Natural killer cell treated with Interleukin-12 subunit alpha and Interleukin-12 subunit beta and Interleukin-15 and Interleukin-18, amount 100 ng/mL, for 72 hours (primary cell): ENCODE measurements at regions not wholly inside any gene's neighbourhood (a gene's known extent, or its start where the extent isn't known, plus 50 kb on each side); places are given as distances from the start of the nearest gene placed in this dataset.

Source experiments
- ATAC-seq, 2 donors: fragments of 150-1000 bp; cut with Tn5 transposase in 1 of 2; sonication (Bioruptor Pico), chemical (Tn5 transposase) in 1 of 2; 2 replicates each; pipeline ENCODE4 v1.10.0; 2021
- DNase-seq: peaks from one replicate; pipeline ENCODE4 v3.0.0; 2022; ENCODE audit warnings: low spot score
- H3K27ac Mint-ChIP-seq, 2 donors: 1 replicate in 1 of 2; 2 replicates in 1 of 2; pipeline ENCODE4 v1.8.0; 2022; ENCODE audit warnings: mixed read lengths in 2 of 2, mild to moderate bottlenecking in 1 of 2, moderate library complexity in 1 of 2
- H3K27me3 Mint-ChIP-seq, 2 donors: 1 replicate in 1 of 2; 2 replicates in 1 of 2; pipeline ENCODE4 v1.8.0; 2022; ENCODE audit warnings: mixed read lengths in 2 of 2
- H3K36me3 Mint-ChIP-seq: one replicate; pipeline ENCODE4 v1.8.0; 2022; ENCODE audit warnings: mixed read lengths
- H3K4me1 Mint-ChIP-seq, 2 donors: 1 replicate in 1 of 2; 2 replicates in 1 of 2; pipeline ENCODE4 v1.8.0; 2022; ENCODE audit warnings: low read depth in 2 of 2, mixed read lengths in 2 of 2, mild to moderate bottlenecking in 1 of 2
- H3K4me3 Mint-ChIP-seq: one replicate; pipeline ENCODE4 v1.8.0; 2022; ENCODE audit warnings: mixed read lengths
- H3K9me3 Mint-ChIP-seq: 2 replicates; pipeline ENCODE4 v1.8.0; 2022; ENCODE audit warnings: mixed read lengths

DNA sequence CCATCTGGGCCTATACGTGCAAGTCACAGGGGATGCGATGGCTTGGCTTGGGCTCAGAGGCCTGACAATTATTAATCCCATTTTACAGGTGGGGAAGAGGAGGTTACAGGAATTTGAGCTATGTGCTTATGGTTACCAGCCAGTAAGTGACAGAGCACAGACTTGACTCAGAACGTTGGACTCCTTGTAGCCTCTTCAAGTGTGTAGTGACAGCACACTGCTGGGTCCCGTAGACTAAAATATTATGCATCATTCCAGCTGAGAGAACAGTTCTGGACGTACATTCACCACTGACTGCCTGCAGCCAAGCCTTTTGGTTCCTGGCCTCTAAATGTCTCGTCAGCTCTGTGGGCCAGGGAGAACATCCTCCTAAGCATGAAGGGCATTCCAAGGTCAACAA is 314.5 kb downstream of the GPAT3 start:
- Mint-ChIP-seq H3K4me3 (no peak overlapping the region), H3K27me3 (peaks cover 0 to 2% of the 10 kb centered on the region in 2 donors), H3K27ac (no peak overlapping the region), H3K4me1 (no peaks in the 10 kb centered on the region), H3K9me3 (peaks cover 3% of the 10 kb centered on the region), H3K36me3 (no peaks in the 10 kb centered on the region)
- DNase-seq (no peak), ATAC-seq (no peak)

DNA sequence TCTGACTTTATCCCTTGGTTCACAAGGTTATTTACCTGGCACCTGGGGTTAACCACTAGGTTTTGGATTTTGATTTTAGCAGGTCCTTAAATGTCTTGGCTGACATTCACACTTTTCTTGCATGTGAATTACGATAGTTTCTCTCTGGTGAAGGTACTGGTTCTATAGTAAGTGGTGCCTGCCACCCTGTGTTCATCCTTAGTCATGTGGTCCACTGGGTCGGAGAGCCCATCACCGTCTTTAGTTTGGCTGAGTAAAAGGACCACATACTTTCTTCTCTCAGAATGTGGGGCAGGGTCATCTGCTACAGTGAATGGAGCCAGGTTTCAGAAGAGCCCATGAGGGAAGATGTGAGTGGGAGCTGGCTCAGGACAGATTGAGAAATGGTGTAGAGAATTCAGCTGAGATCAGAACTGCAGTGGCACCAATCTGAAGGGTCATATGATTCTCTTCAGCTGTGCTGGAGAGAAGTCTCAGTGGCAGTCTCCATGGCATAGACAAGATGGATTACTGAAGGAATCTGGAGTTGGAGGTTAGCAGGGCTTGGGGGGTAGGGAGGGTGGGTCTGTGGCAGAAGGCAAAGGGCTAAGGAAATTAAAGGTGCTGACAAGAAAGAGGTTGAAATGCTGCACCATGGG is 310.4 kb downstream of the GPAT3 start:
- H3K36me3 Mint-ChIP-seq: no peaks in the 10 kb centered on the region
- no peak for ATAC-seq
- H3K4me3 Mint-ChIP-seq: no peak overlapping the region
- peaks cover 3% of the 10 kb centered on the region for H3K9me3 Mint-ChIP-seq
- H3K4me1 Mint-ChIP-seq: no peaks in the 10 kb centered on the region
- no peak overlapping the region for H3K27ac Mint-ChIP-seq
- DNase-seq: no peak
- peaks cover 0 to 2% of the 10 kb centered on the region in 2 donors for H3K27me3 Mint-ChIP-seq

DNA sequence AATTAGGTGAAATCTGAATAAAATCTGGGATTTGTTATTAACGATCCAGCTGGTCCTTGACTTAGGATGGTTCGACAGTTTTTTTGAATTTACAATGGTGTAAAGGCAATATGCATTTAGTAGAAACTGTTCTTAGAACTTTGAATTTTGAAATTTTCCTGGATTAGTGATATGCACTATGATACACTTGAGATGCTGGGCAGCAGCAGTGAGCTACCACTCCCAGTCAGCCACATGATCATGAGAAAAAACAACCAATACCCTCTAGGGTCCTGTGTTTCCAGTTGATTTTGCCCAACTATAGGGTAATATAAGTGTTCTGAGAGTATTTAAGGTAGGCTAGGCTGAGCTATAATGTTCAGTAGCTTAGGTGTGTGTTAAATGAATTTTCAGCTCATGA is 303.7 kb downstream of the GPAT3 start:
- ATAC-seq: no peak
- H3K4me1 Mint-ChIP-seq: no peaks in the 10 kb centered on the region
- DNase-seq: no peak
- no peaks in the 10 kb centered on the region for H3K27me3 Mint-ChIP-seq
- no peak overlapping the region for H3K27ac Mint-ChIP-seq
- H3K9me3 Mint-ChIP-seq: no peaks in the 10 kb centered on the region
- no peaks in the 10 kb centered on the region for H3K36me3 Mint-ChIP-seq
- no peak overlapping the region for H3K4me3 Mint-ChIP-seq

DNA sequence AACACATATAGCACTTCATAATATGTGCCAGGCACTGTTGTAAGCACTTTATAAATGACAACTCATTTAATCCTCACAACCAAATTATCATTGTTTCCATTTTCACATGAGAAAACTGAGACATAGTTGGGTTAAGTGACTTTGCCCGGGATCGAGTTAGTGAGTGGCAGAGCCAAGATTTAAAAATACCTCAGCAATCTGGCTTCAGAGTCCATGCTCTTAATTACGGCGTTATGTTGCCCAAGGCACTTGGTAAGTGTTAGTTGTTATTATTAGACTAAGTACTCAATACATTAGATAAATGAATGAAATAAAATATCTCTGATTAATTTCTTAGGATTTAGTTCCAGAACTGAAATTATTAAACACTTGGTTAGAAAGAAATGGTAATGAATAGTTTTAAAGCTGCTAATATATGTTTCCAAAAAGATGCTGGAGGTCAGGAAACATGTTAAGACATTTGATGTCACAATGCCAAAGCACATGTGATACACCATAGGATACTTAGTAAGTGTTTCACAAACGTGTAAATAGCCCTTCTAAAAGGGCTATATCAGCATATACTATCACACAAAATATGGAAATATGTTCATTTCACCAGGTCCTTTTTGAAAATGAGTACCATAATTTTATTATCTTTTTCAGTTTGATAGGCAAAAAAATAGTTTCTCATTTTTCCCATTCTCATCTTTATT is 301.9 kb downstream of the GPAT3 start:
- Mint-ChIP-seq H3K27ac (no peak overlapping the region), H3K9me3 (no peaks in the 10 kb centered on the region), H3K4me1 (no peaks in the 10 kb centered on the region), H3K4me3 (no peak overlapping the region), H3K36me3 (no peaks in the 10 kb centered on the region), H3K27me3 (no peaks in the 10 kb centered on the region)
- ATAC-seq (no peak), DNase-seq (no peak)

DNA sequence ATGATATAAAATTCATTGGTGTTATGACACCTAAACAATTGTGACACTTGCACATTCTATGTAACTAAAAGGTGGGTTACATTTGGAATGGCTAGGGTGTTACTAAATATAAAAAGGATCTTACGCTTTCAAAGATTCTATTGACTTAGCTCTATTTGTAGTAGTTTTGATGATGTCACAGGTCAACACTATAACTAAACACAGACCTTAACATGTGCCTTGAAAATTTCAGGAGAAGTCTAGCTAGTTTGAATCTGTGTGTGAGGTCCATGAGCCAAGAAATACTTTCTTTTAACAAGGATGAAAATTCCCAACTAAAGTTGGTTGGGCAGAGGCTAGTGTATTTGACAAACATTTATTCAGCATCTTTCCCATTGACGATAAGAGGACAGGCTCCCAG is 298.0 kb downstream of the GPAT3 start:
- no peaks in the 10 kb centered on the region for H3K9me3 Mint-ChIP-seq
- no peak for DNase-seq
- no peak overlapping the region for H3K27ac Mint-ChIP-seq
- H3K27me3 Mint-ChIP-seq: no peaks in the 10 kb centered on the region
- H3K36me3 Mint-ChIP-seq: no peaks in the 10 kb centered on the region
- ATAC-seq: no peak
- H3K4me1 Mint-ChIP-seq: no peaks in the 10 kb centered on the region
- H3K4me3 Mint-ChIP-seq: no peak overlapping the region

DNA sequence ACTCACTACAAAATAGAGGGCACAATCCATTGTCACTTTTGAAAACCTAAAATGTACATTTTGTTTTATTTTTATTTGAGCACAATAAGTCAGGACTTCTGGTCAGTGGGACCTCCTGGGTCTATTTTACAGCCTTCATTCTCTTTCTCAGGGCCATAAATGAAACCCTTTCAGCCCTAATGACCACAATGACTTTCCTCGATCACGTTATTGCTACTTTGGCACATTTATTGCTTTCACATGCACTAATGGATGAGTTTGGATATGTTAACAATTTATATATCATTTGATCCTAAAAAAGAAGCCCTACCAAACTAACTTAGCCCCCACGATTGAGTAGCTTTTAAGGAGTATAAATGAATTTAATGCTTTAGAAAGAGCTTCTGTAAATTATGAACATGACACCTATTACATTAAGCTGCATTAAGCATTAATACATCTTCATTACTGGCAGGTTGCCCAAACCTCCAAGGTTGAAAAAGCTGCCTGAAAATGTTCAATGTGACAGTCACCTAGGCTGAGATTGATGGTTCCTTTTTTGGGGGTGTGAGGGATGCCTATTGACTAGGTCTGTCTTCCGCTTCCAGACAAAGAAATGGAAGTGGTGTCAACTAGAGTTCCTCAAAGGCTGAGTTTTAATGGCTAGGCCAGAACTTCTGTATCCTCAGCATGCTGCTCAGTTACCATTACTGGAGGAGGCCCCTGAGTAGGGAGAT is 296.4 kb downstream of the GPAT3 start:
- H3K27ac Mint-ChIP-seq: no peak overlapping the region
- no peaks in the 10 kb centered on the region for H3K9me3 Mint-ChIP-seq
- no peaks in the 10 kb centered on the region for H3K4me1 Mint-ChIP-seq
- DNase-seq (no peak), ATAC-seq (no peak)
- no peaks in the 10 kb centered on the region for H3K36me3 Mint-ChIP-seq
- H3K27me3 Mint-ChIP-seq: no peaks in the 10 kb centered on the region
- no peak overlapping the region for H3K4me3 Mint-ChIP-seq

DNA sequence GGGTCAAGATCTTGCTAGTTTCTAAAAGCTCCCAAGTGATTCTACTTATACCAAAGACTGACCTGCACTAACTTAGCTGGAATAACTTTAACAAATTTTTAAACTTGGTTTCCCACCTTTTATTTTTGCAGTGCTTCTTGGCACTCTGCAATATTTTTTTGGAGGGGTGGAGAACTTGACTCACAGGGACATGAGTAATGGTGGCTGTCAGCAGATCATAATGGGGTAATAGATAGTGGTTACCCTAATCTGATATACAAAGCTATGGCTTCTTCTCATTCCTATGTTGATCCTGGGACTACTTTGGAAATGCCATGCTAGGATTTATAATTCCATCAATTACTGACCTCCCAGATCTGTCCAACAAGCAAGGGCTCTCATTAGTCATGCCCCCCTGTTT is 295.7 kb downstream of the GPAT3 start:
- Mint-ChIP-seq H3K4me1 (no peaks in the 10 kb centered on the region), H3K36me3 (no peaks in the 10 kb centered on the region), H3K4me3 (no peak overlapping the region), H3K27ac (no peak overlapping the region), H3K27me3 (no peaks in the 10 kb centered on the region), H3K9me3 (no peaks in the 10 kb centered on the region)
- ATAC-seq: no peak
- no peak for DNase-seq

DNA sequence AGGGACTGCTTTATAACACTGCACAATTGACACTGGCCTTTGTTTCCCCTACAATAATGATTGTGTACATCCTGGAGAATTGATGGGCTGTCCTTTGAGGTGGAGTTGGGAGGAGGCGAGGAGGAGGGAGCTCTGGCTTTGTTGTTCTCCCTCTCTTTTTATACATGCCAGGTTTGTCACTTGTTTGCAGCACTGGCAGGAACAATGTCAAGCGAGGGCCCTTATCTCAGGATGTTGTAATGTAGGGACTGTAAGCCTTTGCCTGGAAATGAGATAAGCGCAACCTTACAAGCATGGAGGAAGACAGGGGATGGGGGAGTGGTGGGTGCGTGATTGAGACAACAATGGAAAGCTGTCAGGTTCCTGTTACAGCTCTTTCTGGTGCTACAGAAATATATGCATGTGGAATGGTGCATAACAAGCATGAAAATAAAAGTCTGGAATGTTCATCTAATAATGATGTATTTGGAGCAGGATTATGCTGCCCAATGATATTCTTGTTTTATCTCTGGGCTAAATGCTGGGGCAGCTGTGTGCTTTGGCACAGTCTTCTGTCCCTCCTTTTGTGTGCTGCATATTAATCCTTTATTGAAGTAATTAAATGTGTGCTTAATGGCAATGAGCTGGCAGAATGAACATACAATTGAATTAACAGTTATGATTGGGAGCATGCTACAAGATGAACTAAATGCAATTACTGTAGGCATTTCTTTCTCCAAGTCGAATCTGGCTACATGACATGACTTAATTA is 294.4 kb downstream of the GPAT3 start:
- ATAC-seq: no peak
- no peaks in the 10 kb centered on the region for H3K36me3 Mint-ChIP-seq
- no peaks in the 10 kb centered on the region for H3K9me3 Mint-ChIP-seq
- no peak for DNase-seq
- H3K4me3 Mint-ChIP-seq: no peak overlapping the region
- no peaks in the 10 kb centered on the region for H3K4me1 Mint-ChIP-seq
- no peak overlapping the region for H3K27ac Mint-ChIP-seq
- no peaks in the 10 kb centered on the region for H3K27me3 Mint-ChIP-seq

DNA sequence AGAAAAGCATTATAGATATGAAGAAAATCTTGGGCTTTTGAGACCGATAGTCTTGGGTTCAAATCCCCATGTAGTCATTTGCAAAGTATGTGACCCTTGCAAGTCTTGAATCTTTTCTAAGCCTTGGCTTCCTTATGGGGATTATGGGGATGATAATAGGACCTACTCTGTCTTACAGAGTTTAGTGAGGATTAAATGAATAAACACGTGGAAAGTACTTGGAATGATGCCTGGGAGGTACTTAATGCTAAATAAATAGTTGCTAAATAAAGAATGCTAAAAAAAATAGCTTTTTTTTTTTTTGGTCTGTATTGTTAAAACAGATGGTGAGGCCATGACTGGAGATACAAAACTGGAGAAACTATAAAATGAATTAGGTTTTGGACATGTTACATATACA is 292.7 kb downstream of the GPAT3 start:
- no peak for ATAC-seq
- no peak overlapping the region for H3K27ac Mint-ChIP-seq
- H3K4me3 Mint-ChIP-seq: no peak overlapping the region
- H3K4me1 Mint-ChIP-seq: no peaks in the 10 kb centered on the region
- no peaks in the 10 kb centered on the region for H3K36me3 Mint-ChIP-seq
- DNase-seq: no peak
- no peaks in the 10 kb centered on the region for H3K27me3 Mint-ChIP-seq
- peaks cover 6% of the 10 kb centered on the region for H3K9me3 Mint-ChIP-seq

DNA sequence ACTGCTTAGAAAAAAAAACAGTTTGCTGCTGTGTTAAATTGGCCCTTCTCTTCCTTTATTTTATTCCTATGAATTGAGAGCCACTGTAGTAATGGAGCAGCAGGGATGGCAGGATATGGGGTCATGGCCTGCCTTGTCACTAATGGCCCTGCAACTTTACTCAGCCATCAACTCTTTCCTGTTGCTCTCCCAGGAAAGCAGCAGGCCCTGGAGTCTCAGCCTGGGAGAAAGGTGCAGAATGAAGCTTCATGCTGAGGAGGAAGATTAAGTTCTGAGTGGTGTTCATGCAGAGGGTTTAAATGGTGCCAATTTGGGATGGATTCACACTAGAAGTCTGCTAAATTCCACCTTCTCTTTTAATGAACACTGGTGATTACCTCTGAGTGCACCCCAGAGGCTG is 285.6 kb downstream of the GPAT3 start:
- Mint-ChIP-seq H3K4me1 (no peaks in the 10 kb centered on the region), H3K27ac (no peak overlapping the region), H3K9me3 (peaks cover 7% of the 10 kb centered on the region), H3K27me3 (no peaks in the 10 kb centered on the region), H3K36me3 (no peaks in the 10 kb centered on the region), H3K4me3 (no peak overlapping the region)
- ATAC-seq (no peak), DNase-seq (no peak)

DNA sequence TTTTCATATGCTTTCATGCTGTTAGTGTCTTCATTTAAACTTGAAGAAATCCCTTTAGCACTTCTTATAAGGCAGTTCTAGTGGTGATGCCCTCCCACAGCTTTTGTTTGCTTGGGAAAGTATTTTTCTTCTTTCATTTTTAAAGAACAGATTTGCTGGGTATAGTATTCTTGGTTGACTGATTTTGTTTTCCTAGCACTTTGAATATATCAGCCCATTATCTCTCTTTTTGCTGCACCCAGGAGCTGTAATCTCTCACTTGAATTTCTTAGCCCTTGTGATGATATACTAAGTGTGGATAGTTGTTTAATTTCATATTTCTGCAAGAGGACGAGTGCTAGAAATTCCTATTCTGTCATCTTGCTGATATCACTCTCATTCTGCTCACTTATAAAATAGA is 283.7 kb downstream of the GPAT3 start:
- no peaks in the 10 kb centered on the region for H3K27me3 Mint-ChIP-seq
- H3K4me1 Mint-ChIP-seq: no peaks in the 10 kb centered on the region
- H3K9me3 Mint-ChIP-seq: peaks cover 7% of the 10 kb centered on the region
- no peak for DNase-seq
- no peak overlapping the region for H3K27ac Mint-ChIP-seq
- ATAC-seq: no peak
- no peaks in the 10 kb centered on the region for H3K36me3 Mint-ChIP-seq
- no peak overlapping the region for H3K4me3 Mint-ChIP-seq

DNA sequence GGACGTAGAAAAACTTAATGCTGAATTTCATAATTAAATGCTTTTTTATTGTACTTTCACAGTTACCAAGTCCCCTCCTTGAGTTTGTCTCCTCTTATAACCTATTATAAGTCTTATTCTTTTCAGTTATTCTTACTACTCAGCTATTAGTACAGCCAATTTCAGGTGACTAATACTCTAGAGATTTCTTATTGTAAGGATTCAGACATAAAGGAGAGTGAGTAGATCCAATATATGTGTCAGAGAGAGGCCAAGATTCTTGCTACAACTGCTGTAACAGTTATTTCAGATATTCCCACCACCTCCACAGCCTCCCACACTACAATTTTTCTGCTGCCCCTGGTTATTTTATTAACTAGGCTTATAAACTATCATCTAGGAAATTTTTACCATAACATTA is 274.5 kb downstream of the GPAT3 start:
- Mint-ChIP-seq H3K27ac (no peak overlapping the region), H3K4me3 (no peak overlapping the region), H3K27me3 (no peaks in the 10 kb centered on the region), H3K36me3 (no peaks in the 10 kb centered on the region), H3K4me1 (no peaks in the 10 kb centered on the region), H3K9me3 (peaks cover 3% of the 10 kb centered on the region)
- ATAC-seq (no peak), DNase-seq (no peak)

DNA sequence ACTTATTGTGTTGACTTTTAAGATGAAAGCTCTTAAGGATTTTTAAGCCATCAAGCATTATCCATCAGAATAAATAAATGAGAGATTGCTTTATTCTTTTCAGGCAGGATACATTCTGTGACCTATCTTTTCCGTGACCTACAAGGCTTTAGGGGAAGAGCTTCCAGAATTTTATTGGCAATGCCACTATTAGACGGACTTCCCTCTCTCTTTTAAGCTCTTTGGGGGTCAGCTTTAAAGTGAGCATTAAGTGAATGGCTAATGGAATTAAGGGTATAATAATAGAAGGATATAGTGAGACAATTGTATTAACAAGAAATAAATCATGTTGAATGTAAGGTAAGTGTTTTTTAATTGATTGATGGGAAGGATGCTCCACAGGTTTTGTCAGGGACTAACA is 273.7 kb downstream of the GPAT3 start:
- Mint-ChIP-seq H3K36me3 (no peaks in the 10 kb centered on the region), H3K27me3 (no peaks in the 10 kb centered on the region), H3K4me1 (no peaks in the 10 kb centered on the region), H3K9me3 (peaks cover under 1% of the 10 kb centered on the region), H3K4me3 (no peak overlapping the region), H3K27ac (no peak overlapping the region)
- no peak for DNase-seq
- no peak for ATAC-seq

DNA sequence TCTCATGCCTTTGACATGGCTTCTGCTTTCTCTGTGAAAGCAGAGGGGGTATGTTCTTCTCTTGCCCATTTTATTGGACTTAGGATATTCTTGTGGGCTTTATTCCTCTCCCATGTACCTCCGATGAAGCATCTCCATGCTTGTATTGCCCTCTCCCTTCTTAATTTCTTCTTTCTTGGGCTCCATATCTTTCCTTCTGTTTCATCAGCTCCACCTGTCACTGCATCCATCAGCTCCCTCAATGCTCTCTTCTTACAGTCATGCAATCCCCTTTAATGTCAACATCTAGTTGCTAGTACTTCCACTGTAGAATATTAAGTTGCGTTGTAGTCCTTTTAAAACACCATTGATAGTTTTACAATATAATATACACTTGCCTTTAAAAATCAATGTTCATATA is 257.6 kb downstream of the GPAT3 start:
- Mint-ChIP-seq H3K4me3 (no peak overlapping the region), H3K4me1 (no peaks in the 10 kb centered on the region), H3K36me3 (no peaks in the 10 kb centered on the region), H3K27ac (no peak overlapping the region), H3K9me3 (no peaks in the 10 kb centered on the region), H3K27me3 (peaks cover 0 to 5% of the 10 kb centered on the region in 2 donors)
- DNase-seq (no peak), ATAC-seq (no peak)
